ENCODE measurements at regions not wholly inside any gene's neighbourhood (a gene's known extent, or its start where the extent isn't known, plus 50 kb on each side); places are given as distances from the start of the nearest gene placed in this dataset.

DNA sequence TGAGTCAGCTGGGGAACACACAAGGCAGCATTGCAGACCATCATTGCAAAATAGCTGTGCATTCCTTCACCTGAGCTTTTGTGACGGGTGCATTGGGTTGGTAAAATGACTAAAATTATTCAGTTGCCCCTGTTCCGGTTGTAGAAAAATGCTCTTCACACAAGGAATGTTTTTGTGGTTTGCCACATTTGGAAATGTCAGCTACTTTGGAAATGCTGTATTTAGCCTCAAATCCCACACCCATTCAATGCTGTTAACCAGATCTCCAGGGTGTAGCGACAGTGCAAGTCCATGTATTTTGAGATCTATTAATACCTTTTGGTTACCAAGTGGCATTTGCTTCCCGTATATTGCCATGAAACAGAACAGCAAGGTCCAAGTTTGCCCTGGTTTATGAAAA, 201.2 kb downstream of the FOXA2 start:
- no peaks in the 10 kb centered on the region for H3K79me2 ChIP-seq (ENCODE audit: insufficient read depth, low read length)
- H3K4me3 ChIP-seq (replicated peaks in 1 of 3; ENCODE audit: low read depth in 2 of 3, low read length in 3 of 3), result no peak overlapping the region
- no peak overlapping the region for H3K27ac Mint-ChIP-seq
- no peaks in the 10 kb centered on the region for H3K36me3 ChIP-seq (replicated peaks in 1 of 2; ENCODE audit: control insufficient read depth in 1 of 2, insufficient read depth in 2 of 2, low read length in 2 of 2)
- H3K4me2 ChIP-seq (replicated peaks; ENCODE audit: extremely low read depth, low read length, poor library complexity, severe bottlenecking), result no peak overlapping the region
- TF ChIP-seq, protein P1, sequence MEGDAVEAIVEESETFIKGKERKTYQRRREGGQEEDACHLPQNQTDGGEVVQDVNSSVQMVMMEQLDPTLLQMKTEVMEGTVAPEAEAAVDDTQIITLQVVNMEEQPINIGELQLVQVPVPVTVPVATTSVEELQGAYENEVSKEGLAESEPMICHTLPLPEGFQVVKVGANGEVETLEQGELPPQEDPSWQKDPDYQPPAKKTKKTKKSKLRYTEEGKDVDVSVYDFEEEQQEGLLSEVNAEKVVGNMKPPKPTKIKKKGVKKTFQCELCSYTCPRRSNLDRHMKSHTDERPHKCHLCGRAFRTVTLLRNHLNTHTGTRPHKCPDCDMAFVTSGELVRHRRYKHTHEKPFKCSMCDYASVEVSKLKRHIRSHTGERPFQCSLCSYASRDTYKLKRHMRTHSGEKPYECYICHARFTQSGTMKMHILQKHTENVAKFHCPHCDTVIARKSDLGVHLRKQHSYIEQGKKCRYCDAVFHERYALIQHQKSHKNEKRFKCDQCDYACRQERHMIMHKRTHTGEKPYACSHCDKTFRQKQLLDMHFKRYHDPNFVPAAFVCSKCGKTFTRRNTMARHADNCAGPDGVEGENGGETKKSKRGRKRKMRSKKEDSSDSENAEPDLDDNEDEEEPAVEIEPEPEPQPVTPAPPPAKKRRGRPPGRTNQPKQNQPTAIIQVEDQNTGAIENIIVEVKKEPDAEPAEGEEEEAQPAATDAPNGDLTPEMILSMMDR (IDR thresholded peaks at IDR 0.05), result no peak
- no peak overlapping the region for H3K9ac ChIP-seq (ENCODE audit: insufficient read depth, low read length, poor library complexity, severe bottlenecking)
- no peak overlapping the region for H2AFZ ChIP-seq (ENCODE audit: insufficient read depth, low read depth, low read length, poor library complexity, severe bottlenecking)
- no peaks in the 10 kb centered on the region for H4K20me1 ChIP-seq (ENCODE audit: insufficient read depth, low read length)
- peaks cover 1 to 4% (median 1%) of the 10 kb centered on the region in 3 donors for H3K27me3 Mint-ChIP-seq (ENCODE audit: low read depth in 3 of 3)
- H3K27me3 ChIP-seq (ENCODE audit: control insufficient read depth in 2 of 2, insufficient read depth in 2 of 2, low read length in 2 of 2), result no peaks in the 10 kb centered on the region
- intact Hi-C loops (cut with micrococcal nuclease), result no loop called here
- H3K4me1 ChIP-seq (ENCODE audit: control insufficient read depth in 1 of 2, insufficient read depth in 2 of 2, low read length in 2 of 2), result peaks cover 3 to 6% of the 10 kb centered on the region in 2 donors
- peaks cover 0 to 2% (median 0%) of the 10 kb centered on the region in 7 donors for H3K9me3 Mint-ChIP-seq
- H3K27ac ChIP-seq (ENCODE audit: low read depth in 1 of 2, low read length in 2 of 2), result no peak overlapping the region
- no peak for DNase-seq
- no peak overlapping the region for H3K4me3 Mint-ChIP-seq
- no peaks in the 10 kb centered on the region for H3K9me3 ChIP-seq (replicated peaks in 1 of 2; ENCODE audit: control insufficient read depth in 1 of 2, insufficient read depth in 1 of 2, low read length in 2 of 2)
- H3K36me3 Mint-ChIP-seq, result no peaks in the 10 kb centered on the region
- WGBS (ENCODE audit: insufficient coverage), result 89% methylated on average over 2 of the region's 4 CpGs
- H3K4me1 Mint-ChIP-seq, result peaks cover 8% of the 10 kb centered on the region

DNA sequence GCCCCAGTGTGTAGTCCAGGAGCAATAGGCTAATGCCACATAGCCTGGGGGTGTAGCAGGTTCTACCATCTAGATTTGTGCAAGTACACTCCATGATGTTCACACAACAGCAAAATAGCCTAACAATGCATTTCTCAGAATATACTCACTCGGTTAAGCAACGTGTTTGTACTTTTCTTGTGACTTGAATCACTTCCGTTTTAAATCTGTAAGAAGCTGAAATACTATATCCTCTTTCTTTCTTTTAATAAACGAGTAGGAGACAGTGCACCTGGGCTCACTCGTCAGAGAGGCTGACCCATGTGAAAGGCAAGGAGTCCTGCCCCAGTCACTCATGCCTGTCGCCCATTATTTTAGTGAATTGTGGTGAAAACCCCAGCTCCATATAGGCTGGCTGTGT, 201.6 kb downstream of the FOXA2 start:
- H3K9me3 ChIP-seq (replicated peaks in 1 of 2; ENCODE audit: control insufficient read depth in 1 of 2, insufficient read depth in 1 of 2, low read length in 2 of 2), result no peaks in the 10 kb centered on the region
- no peaks in the 10 kb centered on the region for H3K36me3 ChIP-seq (replicated peaks in 1 of 2; ENCODE audit: control insufficient read depth in 1 of 2, insufficient read depth in 2 of 2, low read length in 2 of 2)
- Mint-ChIP-seq H3K27me3 (ENCODE audit: low read depth in 3 of 3) (peaks cover 1 to 4% (median 1%) of the 10 kb centered on the region in 3 donors), H3K4me3 (no peak overlapping the region), H3K27ac (no peak overlapping the region), H3K4me1 (peaks cover 8% of the 10 kb centered on the region), H3K36me3 (no peaks in the 10 kb centered on the region), H3K9me3 (peaks cover 0 to 2% (median 0%) of the 10 kb centered on the region in 7 donors)
- H4K20me1 ChIP-seq (ENCODE audit: insufficient read depth, low read length), result no peaks in the 10 kb centered on the region
- H2AFZ ChIP-seq (ENCODE audit: insufficient read depth, low read depth, low read length, poor library complexity, severe bottlenecking), result no peak overlapping the region
- intact Hi-C loops (cut with micrococcal nuclease), result no loop called here
- 81% methylated on average over 4 of the region's 6 CpGs for WGBS (ENCODE audit: insufficient coverage)
- TF ChIP-seq, protein P1 (IDR thresholded peaks at IDR 0.05), result no peak
- no peaks in the 10 kb centered on the region for H3K79me2 ChIP-seq (ENCODE audit: insufficient read depth, low read length)
- peaks cover 3 to 6% of the 10 kb centered on the region in 2 donors for H3K4me1 ChIP-seq (ENCODE audit: control insufficient read depth in 1 of 2, insufficient read depth in 2 of 2, low read length in 2 of 2)
- no peak overlapping the region for H3K9ac ChIP-seq (ENCODE audit: insufficient read depth, low read length, poor library complexity, severe bottlenecking)
- no peak overlapping the region for H3K4me3 ChIP-seq (replicated peaks in 1 of 3; ENCODE audit: low read depth in 2 of 3, low read length in 3 of 3)
- DNase-seq, result no peak
- H3K4me2 ChIP-seq (replicated peaks; ENCODE audit: extremely low read depth, low read length, poor library complexity, severe bottlenecking), result no peak overlapping the region
- no peaks in the 10 kb centered on the region for H3K27me3 ChIP-seq (ENCODE audit: control insufficient read depth in 2 of 2, insufficient read depth in 2 of 2, low read length in 2 of 2)
- H3K27ac ChIP-seq (ENCODE audit: low read depth in 1 of 2, low read length in 2 of 2), result no peak overlapping the region

Measured in CD14-positive monocyte (primary cell).